NB4 (cell line): ENCODE measurements at regions not wholly inside any gene's neighbourhood (a gene's known extent, or its start where the extent isn't known, plus 50 kb on each side); places are given as distances from the start of the nearest gene placed in this dataset.
"Not testable (repeated sequence)": the region's sequence is repeated elsewhere in the genome, so short reads cannot be mapped to it uniquely, and the experiment has no call there.

Experiments used
- POLR2A ChIP-seq: IDR thresholded peaks from 2 replicates; pipeline ENCODE4 v1.6.1; 2011; ENCODE audit warnings: mild to moderate bottlenecking; ENCODE audit not compliant: insufficient read length; ENCODE audit errors: extremely low read depth
- TF ChIP-seq, protein P1 (sequence below): IDR thresholded peaks from one replicate; pipeline ENCODE4 v1.5.1; 2012; ENCODE audit warnings: low read depth, low read length

- not testable (repeated sequence) for TF ChIP-seq POLR2A
- TF ChIP-seq, protein P1, sequence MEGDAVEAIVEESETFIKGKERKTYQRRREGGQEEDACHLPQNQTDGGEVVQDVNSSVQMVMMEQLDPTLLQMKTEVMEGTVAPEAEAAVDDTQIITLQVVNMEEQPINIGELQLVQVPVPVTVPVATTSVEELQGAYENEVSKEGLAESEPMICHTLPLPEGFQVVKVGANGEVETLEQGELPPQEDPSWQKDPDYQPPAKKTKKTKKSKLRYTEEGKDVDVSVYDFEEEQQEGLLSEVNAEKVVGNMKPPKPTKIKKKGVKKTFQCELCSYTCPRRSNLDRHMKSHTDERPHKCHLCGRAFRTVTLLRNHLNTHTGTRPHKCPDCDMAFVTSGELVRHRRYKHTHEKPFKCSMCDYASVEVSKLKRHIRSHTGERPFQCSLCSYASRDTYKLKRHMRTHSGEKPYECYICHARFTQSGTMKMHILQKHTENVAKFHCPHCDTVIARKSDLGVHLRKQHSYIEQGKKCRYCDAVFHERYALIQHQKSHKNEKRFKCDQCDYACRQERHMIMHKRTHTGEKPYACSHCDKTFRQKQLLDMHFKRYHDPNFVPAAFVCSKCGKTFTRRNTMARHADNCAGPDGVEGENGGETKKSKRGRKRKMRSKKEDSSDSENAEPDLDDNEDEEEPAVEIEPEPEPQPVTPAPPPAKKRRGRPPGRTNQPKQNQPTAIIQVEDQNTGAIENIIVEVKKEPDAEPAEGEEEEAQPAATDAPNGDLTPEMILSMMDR: not testable (repeated sequence)
Observed at GRCh38 chr1:120648915-120649623, 74.7 kb upstream of the NBPF26 start.
